Neuron (in vitro differentiated cells): ENCODE measurements at regions not wholly inside any gene's neighbourhood (a gene's known extent, or its start where the extent isn't known, plus 50 kb on each side); places are given as distances from the start of the nearest gene placed in this dataset.

Experiments
- H2AFZ ChIP-seq: one replicate; pipeline ENCODE4 v1.6.1; 2013; ENCODE audit warnings: low read depth, mild to moderate bottlenecking, inconsistent platforms, low read length, moderate library complexity
- H3K27me3 ChIP-seq: one replicate; pipeline ENCODE4 v1.6.1; 2013; ENCODE audit warnings: low read length; ENCODE audit not compliant: insufficient read depth
- H3K36me3 ChIP-seq: one replicate; pipeline ENCODE4 v1.6.1; 2013; ENCODE audit warnings: low read length; ENCODE audit not compliant: insufficient read depth
- H3K4me1 ChIP-seq: one replicate; pipeline ENCODE4 v1.6.1; 2013; ENCODE audit warnings: low read length; ENCODE audit not compliant: insufficient read depth
- H3K4me3 ChIP-seq: 2 replicates; pipeline ENCODE4 v1.5.1; 2013; ENCODE audit warnings: mild to moderate bottlenecking, low read length, moderate library complexity
- H3K9me3 ChIP-seq: one replicate; pipeline ENCODE4 v1.6.1; 2013; ENCODE audit warnings: low read length

- H3K36me3 ChIP-seq, result no peaks in the 10 kb centered on the region
- no peak overlapping the region for H3K4me3 ChIP-seq
- no peak overlapping the region for H2AFZ ChIP-seq
- peaks cover 2% of the 10 kb centered on the region for H3K27me3 ChIP-seq
- no peaks in the 10 kb centered on the region for H3K9me3 ChIP-seq
- H3K4me1 ChIP-seq, result peaks cover 15% of the 10 kb centered on the region
Observed at GRCh38 chr22:44428941-44429830, 68.8 kb downstream of the RTL6 start.

GRCh38 chr22:44427611-44428470, 70.2 kb downstream of the RTL6 start:
- H3K4me1 ChIP-seq, result peaks cover 15% of the 10 kb centered on the region
- no peaks in the 10 kb centered on the region for H3K9me3 ChIP-seq
- no peaks in the 10 kb centered on the region for H3K27me3 ChIP-seq
- H3K4me3 ChIP-seq, result no peak overlapping the region
- H3K36me3 ChIP-seq, result no peaks in the 10 kb centered on the region
- no peak overlapping the region for H2AFZ ChIP-seq

GRCh38 chr22:44426981-44427380, 71.1 kb downstream of the RTL6 start:
- Histone ChIP-seq H3K36me3 (no peaks in the 10 kb centered on the region), H3K4me3 (no peak overlapping the region), H3K27me3 (no peaks in the 10 kb centered on the region), H3K4me1 (peaks cover 15% of the 10 kb centered on the region), H3K9me3 (no peaks in the 10 kb centered on the region), H2AFZ (no peak overlapping the region)

- H2AFZ ChIP-seq, result no peak overlapping the region
- H3K27me3 ChIP-seq, result no peaks in the 10 kb centered on the region
- H3K36me3 ChIP-seq, result no peaks in the 10 kb centered on the region
- peaks cover 15% of the 10 kb centered on the region for H3K4me1 ChIP-seq
- no peak overlapping the region for H3K4me3 ChIP-seq
- H3K9me3 ChIP-seq, result no peaks in the 10 kb centered on the region
Observed at GRCh38 chr22:44425694-44426045, 72.4 kb downstream of the RTL6 start.

- Histone ChIP-seq H3K27me3 (no peaks in the 10 kb centered on the region), H2AFZ (no peak overlapping the region), H3K4me3 (no peak overlapping the region), H3K36me3 (no peaks in the 10 kb centered on the region), H3K4me1 (peaks cover 15% of the 10 kb centered on the region), H3K9me3 (no peaks in the 10 kb centered on the region)
Observed at GRCh38 chr22:44424867-44425693, 73.0 kb downstream of the RTL6 start.

- H3K36me3 ChIP-seq, result no peaks in the 10 kb centered on the region
- H3K4me1 ChIP-seq, result peaks cover 11% of the 10 kb centered on the region
- H2AFZ ChIP-seq, result no peak overlapping the region
- H3K27me3 ChIP-seq, result no peaks in the 10 kb centered on the region
- no peaks in the 10 kb centered on the region for H3K9me3 ChIP-seq
- H3K4me3 ChIP-seq, result no peak overlapping the region
Observed at GRCh38 chr22:44424359-44424682, 73.7 kb downstream of the RTL6 start.

GRCh38 chr22:44423556-44424358, 74.3 kb downstream of the RTL6 start:
- Histone ChIP-seq H3K4me1 (peaks cover 6% of the 10 kb centered on the region), H3K27me3 (no peaks in the 10 kb centered on the region), H3K4me3 (no peak overlapping the region), H3K36me3 (no peaks in the 10 kb centered on the region), H3K9me3 (peaks cover 3% of the 10 kb centered on the region), H2AFZ (no peak overlapping the region)

- H3K36me3 ChIP-seq, result no peaks in the 10 kb centered on the region
- H3K4me1 ChIP-seq, result peaks cover 2% of the 10 kb centered on the region
- no peaks in the 10 kb centered on the region for H3K27me3 ChIP-seq
- no peak overlapping the region for H2AFZ ChIP-seq
- H3K9me3 ChIP-seq, result peaks cover 3% of the 10 kb centered on the region
- no peak overlapping the region for H3K4me3 ChIP-seq
Observed at GRCh38 chr22:44422746-44423380, 75.2 kb downstream of the RTL6 start.

- no peaks in the 10 kb centered on the region for H3K36me3 ChIP-seq
- no peaks in the 10 kb centered on the region for H3K4me1 ChIP-seq
- H3K4me3 ChIP-seq, result no peak overlapping the region
- no peaks in the 10 kb centered on the region for H3K27me3 ChIP-seq
- no peak overlapping the region for H2AFZ ChIP-seq
- peaks cover 3% of the 10 kb centered on the region for H3K9me3 ChIP-seq
Observed at GRCh38 chr22:44419429-44419828, 78.6 kb downstream of the RTL6 start.

- Histone ChIP-seq H3K27me3 (peaks cover 7% of the 10 kb centered on the region), H3K9me3 (no peaks in the 10 kb centered on the region)
Observed at GRCh38 chr22:44413211-44413610, 84.8 kb downstream of the RTL6 start.

GRCh38 chr22:44412136-44412731, 85.8 kb downstream of the RTL6 start:
- Histone ChIP-seq H3K4me3 (no peak overlapping the region), H3K4me1 (no peaks in the 10 kb centered on the region), H3K9me3 (no peaks in the 10 kb centered on the region), H2AFZ (no peak overlapping the region), H3K27me3 (peaks cover 7% of the 10 kb centered on the region), H3K36me3 (no peaks in the 10 kb centered on the region)

More at GRCh38 chr22:44413211-44413610, 84.8 kb downstream of the RTL6 start:
- no peak overlapping the region for H2AFZ ChIP-seq
- no peaks in the 10 kb centered on the region for H3K36me3 ChIP-seq
- no peak overlapping the region for H3K4me3 ChIP-seq
- H3K4me1 ChIP-seq, result no peaks in the 10 kb centered on the region
